WTC11 (cell line): ENCODE measurements at regions not wholly inside any gene's neighbourhood (a gene's known extent, or its start where the extent isn't known, plus 50 kb on each side); places are given as distances from the start of the nearest gene placed in this dataset.
"Not testable (repeated sequence)": the region's sequence is repeated elsewhere in the genome, so short reads cannot be mapped to it uniquely, and the experiment has no call there.

ENCODE experiments used
- ATAC-seq: fragments of 200-7000 bp; cut with Tn5 transposase; 2 replicates; pipeline ENCODE4 v1.10.0; 2021; ENCODE audit warnings: mild to moderate bottlenecking, moderate library complexity
- CTCF ChIA-PET: fragments of 300-600 bp; sonication (Branson Sonifier 250); formaldehyde crosslinking; loops from one replicate; lab custom pipeline; 2021; ENCODE audit warnings: antibody characterized with exemption; lab: Charles Lee
- POLR2A ChIA-PET: fragments of 350-600 bp; sonication (Branson Sonifier 250); formaldehyde crosslinking; loops from one replicate; lab custom pipeline; 2021; ENCODE audit warnings: antibody characterized with exemption; lab: Charles Lee
- DNase-seq: peaks from one replicate; pipeline ENCODE4 v3.0.0; 2021; ENCODE audit warnings: low spot score
- H3K27ac Mint-ChIP-seq: 2 replicates; pipeline ENCODE4 v1.8.0; 2021; ENCODE audit warnings: mixed read lengths
- H3K27me3 Mint-ChIP-seq: 2 replicates; pipeline ENCODE4 v1.8.0; 2021; ENCODE audit warnings: low read depth, mild to moderate bottlenecking, moderate library complexity, mixed read lengths
- H3K36me3 Mint-ChIP-seq: 2 replicates; pipeline ENCODE4 v1.8.0; 2021; ENCODE audit warnings: mixed read lengths
- H3K4me1 Mint-ChIP-seq: 2 replicates; pipeline ENCODE4 v1.8.0; 2022; ENCODE audit warnings: mixed read lengths
- H3K4me3 Mint-ChIP-seq: 2 replicates; pipeline ENCODE4 v1.8.0; 2021; ENCODE audit warnings: mild to moderate bottlenecking, moderate library complexity, mixed read lengths
- H3K9me3 Mint-ChIP-seq: 2 replicates; pipeline ENCODE4 v1.8.0; 2021; ENCODE audit warnings: mixed read lengths

DNA sequence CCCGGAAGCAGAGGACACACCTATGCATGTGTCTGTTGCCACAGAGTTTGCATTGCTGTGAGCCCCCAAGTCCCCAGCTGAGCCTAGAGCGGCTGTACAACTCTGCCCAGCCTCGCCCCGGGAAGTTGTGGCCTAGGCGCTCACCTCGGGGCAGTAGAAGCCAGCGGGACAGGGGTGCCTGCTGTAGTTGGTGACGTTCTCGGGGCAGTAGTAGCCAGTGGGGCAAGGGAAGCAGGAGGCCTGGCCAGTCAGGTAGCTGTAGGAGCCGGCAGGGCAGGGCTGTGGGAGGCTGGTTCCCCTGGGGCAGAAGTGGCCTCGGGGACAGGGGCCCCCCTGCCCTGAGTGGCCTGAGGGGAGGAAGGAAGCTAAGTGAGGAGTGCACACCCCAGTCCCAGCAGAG is 87.2 kb downstream of the MALL start:
- H3K4me3 Mint-ChIP-seq, H3K9me3 Mint-ChIP-seq, ATAC-seq, DNase-seq, POLR2A ChIA-PET, H3K4me1 Mint-ChIP-seq, CTCF ChIA-PET, H3K27ac Mint-ChIP-seq, H3K27me3 Mint-ChIP-seq, H3K36me3 Mint-ChIP-seq: not testable (repeated sequence)

DNA sequence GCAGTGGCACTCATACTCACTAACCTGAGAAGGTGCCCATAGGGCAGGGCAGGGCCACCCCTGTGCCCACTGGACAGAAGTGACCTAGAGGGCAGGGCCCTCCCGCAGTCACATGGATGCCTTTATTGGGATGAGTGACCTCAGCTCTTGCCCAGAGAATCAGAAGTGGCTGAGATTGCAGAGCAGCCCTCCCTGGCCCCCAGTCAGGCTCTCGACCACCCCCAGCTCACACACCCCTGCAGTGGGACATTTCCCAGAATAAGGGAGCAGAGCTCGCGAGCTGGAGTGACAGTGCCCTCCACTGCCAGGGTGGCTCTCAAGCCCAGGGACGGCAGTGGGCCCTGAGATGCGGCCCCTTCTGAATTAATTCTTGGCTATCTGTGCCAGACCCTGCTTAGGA is 84.7 kb downstream of the MALL start:
- ATAC-seq, H3K9me3 Mint-ChIP-seq, H3K27ac Mint-ChIP-seq: not testable (repeated sequence)

GRCh38 chr2:110031722-110032327 is 83.8 kb downstream of the MALL start:
- H3K4me1 Mint-ChIP-seq, CTCF ChIA-PET, H3K27ac Mint-ChIP-seq, POLR2A ChIA-PET, H3K4me3 Mint-ChIP-seq, DNase-seq, H3K9me3 Mint-ChIP-seq, H3K27me3 Mint-ChIP-seq, H3K36me3 Mint-ChIP-seq: not testable (repeated sequence)
- peak; percentile 48 for ATAC-seq

More for the DNA sequence above, 84.7 kb downstream of the MALL start:
- H3K4me3 Mint-ChIP-seq, POLR2A ChIA-PET, H3K36me3 Mint-ChIP-seq, DNase-seq, H3K27me3 Mint-ChIP-seq, CTCF ChIA-PET, H3K4me1 Mint-ChIP-seq: not testable (repeated sequence)
